Psoas muscle (tissue), 7 donors: ENCODE measurements at regions not wholly inside any gene's neighbourhood (a gene's known extent, or its start where the extent isn't known, plus 50 kb on each side); places are given as distances from the start of the nearest gene placed in this dataset.

ENCODE experiments used
- ATAC-seq, 4 donors: fragments of 200-7000 bp; cut with Tn5 transposase; one replicate each; pipeline ENCODE4 v1.9.1; 2020; ENCODE audit warnings: moderate library complexity in 3 of 4, mild to moderate bottlenecking in 2 of 4
- DNase-seq, 2 donors: peaks; one replicate each; pipeline ENCODE4 v3.0.0-alpha.2; 2020
- H3K27ac ChIP-seq: fragments of 200-600 bp; one replicate; pipeline ENCODE4 v1.8.0; 2022
- H3K27me3 ChIP-seq, 3 donors: fragments of 200-600 bp in 1 of 3; one replicate each; pipeline versions ENCODE4 v1.6.1 to v1.8.0; 2013 to 2022; ENCODE audit warnings: low read length in 2 of 3, mild to moderate bottlenecking in 2 of 3, moderate library complexity in 1 of 3; ENCODE audit not compliant: insufficient read depth in 3 of 3
- H3K36me3 ChIP-seq, 2 donors: fragments of 200-600 bp in 1 of 2; one replicate each; pipeline versions ENCODE4 v1.6.1 to v1.8.0; 2013 to 2022; ENCODE audit warnings: low read depth in 1 of 2, mild to moderate bottlenecking in 1 of 2, moderate library complexity in 1 of 2; ENCODE audit not compliant: insufficient read depth in 1 of 2
- H3K4me1 ChIP-seq: fragments of 200-600 bp; one replicate; pipeline ENCODE4 v1.8.0; 2022
- H3K4me3 ChIP-seq: fragments of 200-600 bp; one replicate; pipeline ENCODE4 v1.8.0; 2022; ENCODE audit warnings: mild to moderate bottlenecking
- H3K9me3 ChIP-seq: fragments of 200-600 bp; one replicate; pipeline ENCODE4 v1.8.0; 2022
- WGBS, 3 donors: extraction: QIAGEN DNeasy Blood & Tissue Kit; methylation state at CpG; one replicate each; pipeline versions ENCODE4 v1.1.6 to v1.1.7; 2013; 5-methylcytosine and 5-hydroxymethylcytosine counted together
- intact Hi-C, 2 donors: fragments of 100-400 bp; cut with DNase I; formaldehyde crosslinking; loops; one replicate each; pipeline versions ENCODE4 v1.11.0 to v1.14.2; 2022
- TF ChIP-seq, protein P1 (sequence below): fragments of 200-600 bp; IDR thresholded peaks from one replicate; pipeline ENCODE4 v1.8.0; 2022; ENCODE audit warnings: antibody characterized with exemption
- donor health status: healthy with polysubstance abuse.
- donor health status: DM: no; HTN: no; CAD: no; lungs with moderate emphysema.
- donor health status: Bipolar disorder and iron deficiency.
- donor health status: healthy.
- donor health status: DM: yes; HTN: yes; CAD: no.
- donor health status: DM: no; HTN: no; CAD: no.
- donor health status: DM: yes; HTN: yes; CAD: no.

DNA sequence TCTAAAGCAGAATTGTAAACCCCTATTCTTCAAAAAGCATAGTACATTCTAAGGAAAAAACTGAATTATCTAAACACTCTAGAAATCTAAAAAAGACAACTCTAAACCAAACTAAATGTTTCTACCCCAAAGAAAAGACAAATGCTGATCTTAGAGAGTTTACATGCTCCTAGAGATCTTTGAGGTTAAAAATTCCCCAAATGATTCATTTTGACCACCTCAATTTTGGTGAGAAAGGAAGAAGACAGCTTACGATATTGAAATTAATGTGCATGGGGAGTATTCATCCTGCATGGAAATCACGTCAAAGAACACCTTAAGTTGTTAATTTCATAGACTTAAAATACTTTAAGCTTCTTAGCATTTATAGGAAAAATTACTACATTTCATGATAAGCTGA lies 377.8 kb upstream of the RUNX1 start:
- intact Hi-C loops, result no loop called here
- Histone ChIP-seq H3K27me3 (peaks cover 0 to 6% (median 2%) of the 10 kb centered on the region in 3 donors), H3K4me3 (no peak overlapping the region), H3K4me1 (no peaks in the 10 kb centered on the region), H3K36me3 (no peaks in the 10 kb centered on the region), H3K27ac (no peak overlapping the region), H3K9me3 (peaks cover 5% of the 10 kb centered on the region)
- TF ChIP-seq, protein P1, sequence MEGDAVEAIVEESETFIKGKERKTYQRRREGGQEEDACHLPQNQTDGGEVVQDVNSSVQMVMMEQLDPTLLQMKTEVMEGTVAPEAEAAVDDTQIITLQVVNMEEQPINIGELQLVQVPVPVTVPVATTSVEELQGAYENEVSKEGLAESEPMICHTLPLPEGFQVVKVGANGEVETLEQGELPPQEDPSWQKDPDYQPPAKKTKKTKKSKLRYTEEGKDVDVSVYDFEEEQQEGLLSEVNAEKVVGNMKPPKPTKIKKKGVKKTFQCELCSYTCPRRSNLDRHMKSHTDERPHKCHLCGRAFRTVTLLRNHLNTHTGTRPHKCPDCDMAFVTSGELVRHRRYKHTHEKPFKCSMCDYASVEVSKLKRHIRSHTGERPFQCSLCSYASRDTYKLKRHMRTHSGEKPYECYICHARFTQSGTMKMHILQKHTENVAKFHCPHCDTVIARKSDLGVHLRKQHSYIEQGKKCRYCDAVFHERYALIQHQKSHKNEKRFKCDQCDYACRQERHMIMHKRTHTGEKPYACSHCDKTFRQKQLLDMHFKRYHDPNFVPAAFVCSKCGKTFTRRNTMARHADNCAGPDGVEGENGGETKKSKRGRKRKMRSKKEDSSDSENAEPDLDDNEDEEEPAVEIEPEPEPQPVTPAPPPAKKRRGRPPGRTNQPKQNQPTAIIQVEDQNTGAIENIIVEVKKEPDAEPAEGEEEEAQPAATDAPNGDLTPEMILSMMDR, result no peak
- WGBS, 3 donors, result 91 to 92% (median 91%) methylated on average over 2 of the region's 2 CpGs
- ATAC-seq (no peak), DNase-seq (no peak)

DNA sequence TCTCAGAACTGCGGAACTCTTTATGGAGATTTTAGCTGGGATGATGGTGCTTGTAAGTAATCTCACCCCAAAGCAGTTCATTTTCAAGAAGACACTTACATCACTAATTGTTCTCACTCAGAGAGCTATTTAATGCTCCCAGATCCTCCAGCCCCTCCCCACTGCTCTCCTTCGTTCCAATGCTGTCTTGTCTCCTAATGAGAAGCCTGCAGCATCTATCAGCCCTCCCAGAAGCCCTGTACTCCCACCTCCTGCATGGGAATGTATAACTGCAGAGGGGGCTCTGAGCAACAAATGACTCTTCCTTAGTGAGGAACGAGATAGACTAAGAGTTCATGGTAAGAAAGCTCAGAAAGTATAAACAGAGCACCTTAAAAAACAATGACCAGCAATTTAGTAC lies 377.4 kb upstream of the RUNX1 start:
- no peaks in the 10 kb centered on the region for H3K36me3 ChIP-seq
- 65 to 73% (median 67%) methylated on average over 3 of the region's 3 CpGs for WGBS, 3 donors
- H3K27me3 ChIP-seq, result peaks cover 0 to 6% (median 2%) of the 10 kb centered on the region in 3 donors
- TF ChIP-seq, protein P1, result no peak
- peaks cover 3% of the 10 kb centered on the region for H3K9me3 ChIP-seq
- no peak overlapping the region for H3K4me3 ChIP-seq
- no peaks in the 10 kb centered on the region for H3K4me1 ChIP-seq
- intact Hi-C loops, result no loop called here
- DNase-seq (no peak), ATAC-seq (no peak)
- H3K27ac ChIP-seq, result no peak overlapping the region

DNA sequence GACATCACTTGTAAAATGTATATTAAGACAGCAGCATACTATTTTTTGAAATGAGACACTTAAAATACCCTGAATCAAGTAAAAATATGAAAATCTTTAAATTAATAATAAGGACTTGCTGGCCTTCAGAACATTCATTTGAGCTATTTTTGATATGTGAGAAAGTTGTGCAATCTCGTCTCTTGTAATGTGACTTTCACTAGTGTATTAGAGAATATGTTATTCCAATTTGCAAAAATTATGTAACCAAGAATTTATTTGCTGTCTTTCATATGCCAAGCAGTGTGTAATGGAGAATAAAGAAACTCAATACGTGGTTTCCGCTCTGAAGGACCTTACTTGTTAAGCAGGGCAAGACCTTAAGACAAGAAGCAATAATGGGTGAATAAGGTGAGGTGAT lies 375.0 kb upstream of the RUNX1 start:
- no peak for DNase-seq
- Histone ChIP-seq H3K27ac (peak overlapping the region; percentile 33), H3K9me3 (no peaks in the 10 kb centered on the region), H3K36me3 (no peaks in the 10 kb centered on the region), H3K4me3 (no peak overlapping the region), H3K4me1 (no peaks in the 10 kb centered on the region), H3K27me3 (no peaks in the 10 kb centered on the region)
- intact Hi-C loops, result no loop called here
- 76 to 86% (median 78%) methylated on average over 3 of the region's 3 CpGs for WGBS, 3 donors
- TF ChIP-seq, protein P1, result no peak
- ATAC-seq, result peak in 1 of 4 donors; percentile 47

DNA sequence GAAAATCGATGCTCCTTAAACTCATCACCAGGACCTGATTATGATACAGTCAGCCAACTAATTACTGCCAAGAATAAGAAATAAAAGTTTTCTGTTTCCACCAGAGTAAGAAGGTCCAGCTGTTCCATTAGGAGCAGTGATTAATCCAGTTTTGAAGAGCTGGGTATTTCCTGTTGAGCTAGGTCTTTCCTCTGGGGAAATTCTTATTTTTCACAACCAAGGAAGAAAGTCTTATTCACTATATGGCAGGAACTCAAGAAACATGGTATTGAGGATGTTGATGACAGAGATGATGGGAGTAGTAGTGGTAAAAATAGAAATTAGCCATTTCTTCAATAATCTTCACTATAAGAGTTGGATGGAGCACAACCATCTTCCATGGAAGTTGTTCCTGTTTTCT lies 374.6 kb upstream of the RUNX1 start:
- peak in 2 of 4 donors; percentile 19 to 51 for ATAC-seq
- H3K36me3 ChIP-seq, result no peaks in the 10 kb centered on the region
- TF ChIP-seq, protein P1, result no peak
- H3K4me3 ChIP-seq, result no peak overlapping the region
- 61 to 77% (median 75%) methylated on average over 1 of the region's 1 CpG for WGBS, 3 donors
- no peaks in the 10 kb centered on the region for H3K9me3 ChIP-seq
- no peaks in the 10 kb centered on the region for H3K4me1 ChIP-seq
- DNase-seq, result no peak
- no peaks in the 10 kb centered on the region for H3K27me3 ChIP-seq
- intact Hi-C loops, result no loop called here
- peak overlapping the region; percentile 33 for H3K27ac ChIP-seq

DNA sequence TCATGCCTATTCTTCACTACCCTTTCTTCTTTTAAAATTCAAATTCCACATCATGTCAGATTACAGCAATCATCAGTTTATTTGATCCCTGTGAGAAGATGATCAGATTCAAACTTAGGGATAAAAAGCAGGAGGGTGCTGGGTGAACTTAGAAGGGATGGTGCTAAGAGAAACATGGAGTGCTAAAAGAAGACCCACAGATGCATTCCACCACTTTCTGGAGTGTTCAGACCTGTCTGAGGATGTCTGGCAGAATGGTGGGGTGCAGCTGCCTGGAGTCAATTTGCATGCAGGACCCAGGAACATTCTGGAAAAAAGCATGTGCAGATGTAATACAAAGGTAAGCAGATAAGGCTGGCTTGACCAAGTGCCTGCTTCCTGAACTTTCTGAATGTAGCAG lies 372.9 kb upstream of the RUNX1 start:
- ATAC-seq (no peak), DNase-seq (no peak)
- Histone ChIP-seq H3K27me3 (no peaks in the 10 kb centered on the region), H3K36me3 (no peaks in the 10 kb centered on the region), H3K4me3 (no peak overlapping the region), H3K27ac (no peak overlapping the region), H3K9me3 (no peaks in the 10 kb centered on the region), H3K4me1 (no peaks in the 10 kb centered on the region)
- intact Hi-C loops, result no loop called here
- TF ChIP-seq, protein P1, result no peak
